ENCODE measurements at regions not wholly inside any gene's neighbourhood (a gene's known extent, or its start where the extent isn't known, plus 50 kb on each side); places are given as distances from the start of the nearest gene placed in this dataset.

DNA sequence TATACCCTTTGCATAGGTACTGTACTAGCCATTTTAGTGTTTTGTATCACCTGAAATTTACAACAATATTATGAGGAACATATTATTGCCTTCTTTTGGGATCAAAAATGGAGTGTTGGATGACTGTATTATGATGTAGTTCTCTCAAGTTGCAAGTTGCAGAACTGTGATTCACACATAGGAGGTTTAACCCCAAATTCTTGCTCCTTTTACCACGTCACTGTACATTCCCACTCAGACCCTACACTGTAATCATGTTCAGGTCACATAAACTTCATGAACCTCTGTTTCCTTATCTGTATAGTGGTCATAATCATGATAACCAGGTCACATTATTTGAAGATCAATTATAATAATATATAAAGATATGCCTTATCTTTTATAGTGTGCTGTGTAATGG lies 925.1 kb upstream of the TENM4 start:
- TF ChIP-seq POLR2A (IDR thresholded peaks at IDR 0.05) (no peak), POLR2AphosphoS5 (IDR thresholded peaks at IDR 0.05) (no peak)
- TF ChIP-seq, protein P1, sequence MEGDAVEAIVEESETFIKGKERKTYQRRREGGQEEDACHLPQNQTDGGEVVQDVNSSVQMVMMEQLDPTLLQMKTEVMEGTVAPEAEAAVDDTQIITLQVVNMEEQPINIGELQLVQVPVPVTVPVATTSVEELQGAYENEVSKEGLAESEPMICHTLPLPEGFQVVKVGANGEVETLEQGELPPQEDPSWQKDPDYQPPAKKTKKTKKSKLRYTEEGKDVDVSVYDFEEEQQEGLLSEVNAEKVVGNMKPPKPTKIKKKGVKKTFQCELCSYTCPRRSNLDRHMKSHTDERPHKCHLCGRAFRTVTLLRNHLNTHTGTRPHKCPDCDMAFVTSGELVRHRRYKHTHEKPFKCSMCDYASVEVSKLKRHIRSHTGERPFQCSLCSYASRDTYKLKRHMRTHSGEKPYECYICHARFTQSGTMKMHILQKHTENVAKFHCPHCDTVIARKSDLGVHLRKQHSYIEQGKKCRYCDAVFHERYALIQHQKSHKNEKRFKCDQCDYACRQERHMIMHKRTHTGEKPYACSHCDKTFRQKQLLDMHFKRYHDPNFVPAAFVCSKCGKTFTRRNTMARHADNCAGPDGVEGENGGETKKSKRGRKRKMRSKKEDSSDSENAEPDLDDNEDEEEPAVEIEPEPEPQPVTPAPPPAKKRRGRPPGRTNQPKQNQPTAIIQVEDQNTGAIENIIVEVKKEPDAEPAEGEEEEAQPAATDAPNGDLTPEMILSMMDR (IDR thresholded peaks at IDR 0.05), result no peak

All from sigmoid colon (tissue), 4 donors.